ENCODE measurements at regions not wholly inside any gene's neighbourhood (a gene's known extent, or its start where the extent isn't known, plus 50 kb on each side); places are given as distances from the start of the nearest gene placed in this dataset.

- no peak for DNase-seq (ENCODE audit: low spot score)
- H3K36me3 ChIP-seq (ENCODE audit: control insufficient read depth in 4 of 4, insufficient read depth in 3 of 4, low read depth in 1 of 4, low read length in 3 of 4) = no peaks in the 10 kb centered on the region
- H3K27ac ChIP-seq (ENCODE audit: low read depth in 1 of 2, low read length in 2 of 2) = no peak overlapping the region
- H3K9ac ChIP-seq (ENCODE audit: low read depth in 1 of 2, low read length in 2 of 2) = no peak overlapping the region
- WGBS = 72% methylated on average over 1 of the region's 1 CpG
- H3K4me1 ChIP-seq (ENCODE audit: control insufficient read depth in 4 of 4, insufficient read depth in 4 of 4, low read length in 3 of 4) = no peaks in the 10 kb centered on the region
- no peak for TF ChIP-seq FOXA1 (IDR thresholded peaks at IDR 0.05)
- no peak for TF ChIP-seq CTCF (IDR thresholded peaks at IDR 0.05; ENCODE audit: low read depth, low read length, missing input control)
- TF ChIP-seq GABPA (IDR thresholded peaks at IDR 0.05 in 1 of 2, conservative IDR thresholded peaks at IDR 0.05 in 1 of 2) = no peak
- no peak for TF ChIP-seq FOXA2 (IDR thresholded peaks at IDR 0.05)
- no peak for TF ChIP-seq TAF1 (conservative IDR thresholded peaks at IDR 0.05)
- no peak for TF ChIP-seq EGR1 (IDR thresholded peaks at IDR 0.05; ENCODE audit: low read depth in 2 of 2)
- no peak for TF ChIP-seq RAD21 (IDR thresholded peaks at IDR 0.05)
- no peak for TF ChIP-seq SP1 (IDR thresholded peaks at IDR 0.05)
- no peak for TF ChIP-seq RXRA (IDR thresholded peaks at IDR 0.05)
- H3K9me3 ChIP-seq (ENCODE audit: control insufficient read depth in 4 of 4, low read length in 3 of 4) = peaks cover 0 to 5% (median 0%) of the 10 kb centered on the region in 4 donors
- H3K27me3 ChIP-seq (ENCODE audit: control insufficient read depth in 4 of 4, insufficient read depth in 4 of 4, low read length in 3 of 4) = no peaks in the 10 kb centered on the region
- H3K4me3 ChIP-seq (ENCODE audit: low read depth in 1 of 3, low read length in 3 of 3) = no peak overlapping the region
These were observed 198.9 kb upstream of the SOX2 start for GRCh38 chr3:181512787-181513186.

- H3K9ac ChIP-seq (ENCODE audit: low read depth in 1 of 2, low read length in 2 of 2) = no peak overlapping the region
- no peak for DNase-seq (ENCODE audit: low spot score)
- no peak overlapping the region for H3K4me3 ChIP-seq (ENCODE audit: low read depth in 1 of 3, low read length in 3 of 3)
- TF ChIP-seq FOXA1 (IDR thresholded peaks at IDR 0.05) = no peak
- TF ChIP-seq HNF4A (conservative IDR thresholded peaks at IDR 0.05) = no peak
- no peak for TF ChIP-seq MAX (IDR thresholded peaks at IDR 0.05)
- no peak for TF ChIP-seq GABPA (IDR thresholded peaks at IDR 0.05 in 1 of 2, conservative IDR thresholded peaks at IDR 0.05 in 1 of 2)
- TF ChIP-seq CTCF (IDR thresholded peaks at IDR 0.05; ENCODE audit: low read depth, low read length, missing input control) = no peak
- TF ChIP-seq EGR1 (IDR thresholded peaks at IDR 0.05; ENCODE audit: low read depth in 2 of 2) = no peak
- TF ChIP-seq TAF1 (conservative IDR thresholded peaks at IDR 0.05) = no peak
- TF ChIP-seq RXRA (IDR thresholded peaks at IDR 0.05) = no peak
- no peak for TF ChIP-seq HNF4G (IDR thresholded peaks at IDR 0.05)
- no peak for TF ChIP-seq RAD21 (IDR thresholded peaks at IDR 0.05)
- no peak for TF ChIP-seq REST (IDR thresholded peaks at IDR 0.05)
- TF ChIP-seq ZBTB33 (IDR thresholded peaks at IDR 0.05) = no peak
- TF ChIP-seq YY1 (IDR thresholded peaks at IDR 0.05) = no peak
- no peaks in the 10 kb centered on the region for H3K4me1 ChIP-seq (ENCODE audit: control insufficient read depth in 4 of 4, insufficient read depth in 4 of 4, low read length in 3 of 4)
- H3K27ac ChIP-seq (ENCODE audit: low read depth in 1 of 2, low read length in 2 of 2) = no peak overlapping the region
- 66% methylated on average over 3 of the region's 3 CpGs for WGBS
- no peaks in the 10 kb centered on the region for H3K27me3 ChIP-seq (ENCODE audit: control insufficient read depth in 4 of 4, insufficient read depth in 4 of 4, low read length in 3 of 4)
- H3K9me3 ChIP-seq (ENCODE audit: control insufficient read depth in 4 of 4, low read length in 3 of 4) = peaks cover 0 to 5% (median 0%) of the 10 kb centered on the region in 4 donors
- H3K36me3 ChIP-seq (ENCODE audit: control insufficient read depth in 4 of 4, insufficient read depth in 3 of 4, low read depth in 1 of 4, low read length in 3 of 4) = no peaks in the 10 kb centered on the region
These were observed 201.2 kb upstream of the SOX2 start for GRCh38 chr3:181510500-181510899.
